Left lung (tissue), 4 donors: ENCODE measurements at regions not wholly inside any gene's neighbourhood (a gene's known extent, or its start where the extent isn't known, plus 50 kb on each side); places are given as distances from the start of the nearest gene placed in this dataset.

Experiments
- ATAC-seq: fragments of 200-7000 bp; cut with Tn5 transposase; one replicate; pipeline ENCODE4 v1.9.1; 2020; ENCODE audit warnings: moderate library complexity
- DNase-seq, 4 donors: peaks; one replicate each; pipeline ENCODE4 v3.0.0-alpha.2; 2013 to 2020
- H3K27ac ChIP-seq, 2 donors: fragments of 200-600 bp; sonication (generic) in 1 of 2; one replicate each; pipeline versions ENCODE4 v1.5.0 to v1.8.0; 2020 to 2021
- H3K27me3 ChIP-seq, 2 donors: fragments of 200-600 bp; sonication (generic) in 1 of 2; one replicate each; pipeline versions ENCODE4 v1.5.0 to v1.8.0; 2020 to 2021
- H3K36me3 ChIP-seq, 2 donors: fragments of 200-600 bp; sonication (generic) in 1 of 2; one replicate each; pipeline versions ENCODE4 v1.5.0 to v1.8.0; 2020 to 2021
- H3K4me1 ChIP-seq, 2 donors: fragments of 200-600 bp; one replicate each; pipeline ENCODE4 v1.8.0; 2021
- H3K4me3 ChIP-seq, 2 donors: fragments of 200-600 bp; sonication (generic) in 1 of 2; one replicate each; pipeline versions ENCODE4 v1.5.0 to v1.8.0; 2020 to 2021; ENCODE audit warnings: mild to moderate bottlenecking in 1 of 2
- H3K9me3 ChIP-seq, 2 donors: fragments of 200-600 bp; sonication (generic) in 1 of 2; one replicate each; pipeline versions ENCODE4 v1.5.0 to v1.8.0; 2020 to 2021
- CTCF ChIP-seq, 2 donors: fragments of 200-600 bp; sonication (generic) in 1 of 2; IDR thresholded peaks; one replicate each; pipeline versions ENCODE4 v1.5.0 to v1.8.0; 2021; ENCODE audit warnings: antibody characterized with exemption in 2 of 2
- intact Hi-C, 2 donors: fragments of 100-400 bp; cut with DNase I; formaldehyde crosslinking; loops; one replicate each; pipeline versions ENCODE4 v1.11.2 to v1.14.2; 2022
- donor health status: DM: no; HTN: yes; CAD: no.
- donor health status: DM: no; HTN: no; CAD: no.

DNA sequence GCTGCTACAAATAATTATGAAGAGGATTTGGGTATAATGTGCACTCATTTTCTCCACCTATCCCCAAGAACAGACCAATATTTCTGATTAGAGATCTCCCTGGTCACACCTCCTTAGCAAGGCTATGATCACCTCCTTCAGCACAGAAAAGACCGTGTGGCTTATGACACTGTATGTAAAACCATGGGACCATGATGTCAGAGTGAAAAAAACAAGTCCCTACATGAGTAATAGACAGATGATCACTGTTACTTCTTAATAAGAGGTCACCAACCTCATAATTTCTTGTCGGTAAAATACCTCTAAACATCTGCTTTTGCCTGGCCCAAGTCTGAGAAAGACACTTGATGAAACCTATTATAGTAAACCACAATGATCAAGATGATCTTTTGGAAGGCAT is 330.6 kb upstream of the F9 start:
- Histone ChIP-seq H3K27ac (no peak overlapping the region), H3K9me3 (no peaks in the 10 kb centered on the region), H3K4me3 (no peak overlapping the region), H3K36me3 (no peaks in the 10 kb centered on the region), H3K4me1 (peaks cover 0 to 3% of the 10 kb centered on the region in 2 donors), H3K27me3 (peaks cover 11 to 43% of the 10 kb centered on the region in 2 donors)
- no peak for TF ChIP-seq CTCF (IDR thresholded peaks at IDR 0.05)
- no peak for ATAC-seq
- DNase-seq, result no peak
- intact Hi-C loops, result no loop called here

DNA sequence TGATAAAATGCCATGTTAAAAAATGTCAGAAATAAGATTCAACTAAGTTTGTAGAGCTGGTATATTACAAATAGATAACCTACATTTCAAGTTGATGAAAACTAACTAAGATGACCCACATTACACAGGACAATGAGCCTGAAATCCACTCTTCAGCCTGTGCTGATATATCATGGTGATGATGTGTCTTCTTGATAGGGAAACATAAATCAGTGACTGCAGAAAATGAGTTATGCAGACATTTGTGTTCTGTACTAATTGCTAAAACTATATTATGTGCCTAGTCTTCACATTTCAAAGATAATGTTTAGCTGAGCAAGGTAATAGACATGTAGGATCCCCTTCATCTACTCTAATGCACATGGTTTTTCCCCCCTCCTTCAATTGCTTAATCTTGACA is 331.6 kb upstream of the F9 start:
- no peak for TF ChIP-seq CTCF (IDR thresholded peaks at IDR 0.05)
- Histone ChIP-seq H3K27ac (no peak overlapping the region), H3K9me3 (no peaks in the 10 kb centered on the region), H3K4me3 (no peak overlapping the region), H3K36me3 (no peaks in the 10 kb centered on the region), H3K4me1 (no peaks in the 10 kb centered on the region), H3K27me3 (peaks cover 18 to 43% of the 10 kb centered on the region in 2 donors)
- intact Hi-C loops, result no loop called here
- ATAC-seq (no peak), DNase-seq (no peak)

DNA sequence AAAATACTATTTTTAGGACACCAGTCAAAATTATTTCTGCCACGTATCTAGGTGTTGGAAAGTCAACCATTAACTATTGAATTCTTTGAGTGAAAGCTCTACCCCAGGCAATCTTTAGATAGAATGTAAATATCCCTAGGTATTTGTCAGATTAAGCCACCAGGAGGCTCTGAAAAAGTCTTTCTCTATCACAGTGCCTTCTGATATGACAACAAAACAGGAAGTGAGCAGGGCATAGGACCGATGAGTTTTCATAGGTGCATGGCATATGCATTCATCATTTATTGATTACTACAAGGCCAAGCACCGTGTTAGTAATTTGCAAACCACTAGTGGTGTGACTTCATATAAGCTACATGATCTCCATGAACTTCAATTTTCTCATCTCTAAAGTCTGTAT is 333.6 kb upstream of the F9 start:
- DNase-seq, result no peak
- intact Hi-C loops, result no loop called here
- Histone ChIP-seq H3K9me3 (no peaks in the 10 kb centered on the region), H3K27ac (no peak overlapping the region), H3K4me3 (no peak overlapping the region), H3K4me1 (no peaks in the 10 kb centered on the region), H3K27me3 (peaks cover 18 to 29% of the 10 kb centered on the region in 2 donors), H3K36me3 (no peaks in the 10 kb centered on the region)
- no peak for TF ChIP-seq CTCF (IDR thresholded peaks at IDR 0.05)
- ATAC-seq, result no peak

- TF ChIP-seq CTCF (IDR thresholded peaks at IDR 0.05), result no peak
- H3K4me3 ChIP-seq, result peak overlapping the region; percentile 13 to 31
- no peaks in the 10 kb centered on the region for H3K36me3 ChIP-seq
- H3K27ac ChIP-seq, result peak overlapping the region; percentile 59 to 75
- no peaks in the 10 kb centered on the region for H3K9me3 ChIP-seq
- H3K27me3 ChIP-seq, result peaks cover 18 to 29% of the 10 kb centered on the region in 2 donors
- DNase-seq (peak in 2 of 4 donors; percentile 19 to 85), ATAC-seq (peak; percentile 93)
- H3K4me1 ChIP-seq, result no peaks in the 10 kb centered on the region
- intact Hi-C loops, result no loop called here
Observed at GRCh38 chrX:139194571-139195280, 335.8 kb upstream of the F9 start.

DNA sequence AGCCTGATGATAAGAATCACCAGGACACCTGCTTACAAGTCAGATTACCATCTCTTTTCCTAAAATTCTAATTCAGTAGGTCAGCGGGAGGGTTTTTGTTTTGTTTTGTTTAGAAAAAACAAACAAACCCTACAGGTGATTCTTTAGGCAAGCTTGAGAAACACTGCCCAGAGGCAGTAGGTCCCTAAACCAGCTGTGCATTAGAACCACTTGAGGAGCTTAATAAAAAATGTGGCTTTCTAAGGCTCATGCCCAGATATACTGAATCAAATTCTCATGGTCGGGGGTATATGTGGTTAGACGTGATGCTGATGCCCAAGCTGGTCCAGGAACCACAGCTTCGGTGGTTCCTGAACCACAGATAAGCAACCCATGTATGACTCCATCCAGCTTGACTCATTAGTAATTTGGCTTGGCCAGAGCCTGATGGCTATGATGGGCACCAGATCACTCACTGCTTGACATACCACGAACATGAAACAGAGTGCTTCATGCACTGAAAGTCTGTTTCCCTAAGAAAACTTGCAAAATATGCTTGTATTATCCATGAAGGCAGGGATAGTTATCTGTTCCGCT is 338.1 kb upstream of the F9 start:
- ATAC-seq (no peak), DNase-seq (no peak)
- H3K36me3 ChIP-seq, result no peaks in the 10 kb centered on the region
- peaks cover 13 to 29% of the 10 kb centered on the region in 2 donors for H3K27me3 ChIP-seq
- TF ChIP-seq CTCF (IDR thresholded peaks at IDR 0.05), result no peak
- no peaks in the 10 kb centered on the region for H3K4me1 ChIP-seq
- intact Hi-C loops, result no loop called here
- H3K9me3 ChIP-seq, result no peaks in the 10 kb centered on the region
- no peak overlapping the region for H3K27ac ChIP-seq
- no peak overlapping the region for H3K4me3 ChIP-seq
